Muscle of leg (tissue), 3 donors: ENCODE measurements at regions not wholly inside any gene's neighbourhood (a gene's known extent, or its start where the extent isn't known, plus 50 kb on each side); places are given as distances from the start of the nearest gene placed in this dataset.

Source experiments
- DNase-seq: peaks from one replicate; pipeline ENCODE4 v3.0.0; 2013
- H3K27ac ChIP-seq: one replicate; pipeline ENCODE4 v1.5.1; 2013; ENCODE audit warnings: mild to moderate bottlenecking, low read length, control low read depth
- H3K27me3 ChIP-seq: one replicate; pipeline ENCODE4 v1.6.1; 2013; ENCODE audit warnings: low read length; ENCODE audit not compliant: control insufficient read depth, insufficient read depth
- H3K36me3 ChIP-seq: one replicate; pipeline ENCODE4 v1.6.1; 2013; ENCODE audit warnings: low read length; ENCODE audit not compliant: control insufficient read depth, insufficient read depth
- H3K4me1 ChIP-seq: one replicate; pipeline ENCODE4 v1.6.1; 2013; ENCODE audit warnings: low read length; ENCODE audit not compliant: control insufficient read depth, insufficient read depth
- H3K4me3 ChIP-seq: one replicate; pipeline ENCODE4 v1.5.1; 2013; ENCODE audit warnings: low read length, control low read depth
- H3K9me3 ChIP-seq: replicated peaks from 2 replicates; pipeline ENCODE4 v1.6.1; 2013; ENCODE audit warnings: low read depth, low read length; ENCODE audit not compliant: control insufficient read depth
- WGBS: methylation state at CpG from one replicate; pipeline ENCODE4 v1.1.5; 2013; ENCODE audit warnings: missing lambda C conversion rate; ENCODE audit not compliant: insufficient coverage; 5-methylcytosine and 5-hydroxymethylcytosine counted together

DNA sequence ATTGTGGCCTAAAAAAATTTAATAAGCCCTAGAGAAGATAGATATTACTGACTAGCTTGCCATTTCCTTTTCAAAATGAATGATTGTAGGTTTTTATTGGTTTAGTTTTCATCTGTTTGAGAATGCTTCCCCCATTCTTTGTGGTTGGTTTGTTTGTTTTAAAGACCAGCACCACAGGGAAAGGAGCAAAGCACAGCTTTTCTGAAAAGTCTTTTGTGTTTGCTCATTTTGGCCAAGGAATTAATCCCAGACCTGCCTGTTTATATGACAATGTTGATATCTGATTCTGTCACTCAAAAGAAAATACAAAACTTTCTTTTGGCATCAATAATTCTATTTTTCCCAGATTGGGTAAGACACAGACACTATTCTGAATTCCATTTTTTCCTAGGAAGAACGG lies 312.5 kb upstream of the FLRT2 start:
- Histone ChIP-seq H3K27me3 (no peaks in the 10 kb centered on the region), H3K36me3 (no peaks in the 10 kb centered on the region), H3K4me1 (no peaks in the 10 kb centered on the region), H3K4me3 (no peak overlapping the region), H3K9me3 (peaks cover 2% of the 10 kb centered on the region), H3K27ac (no peak overlapping the region)
- WGBS = no CpG with 5 or more reads among the region's 1 CpG
- DNase-seq = no peak

DNA sequence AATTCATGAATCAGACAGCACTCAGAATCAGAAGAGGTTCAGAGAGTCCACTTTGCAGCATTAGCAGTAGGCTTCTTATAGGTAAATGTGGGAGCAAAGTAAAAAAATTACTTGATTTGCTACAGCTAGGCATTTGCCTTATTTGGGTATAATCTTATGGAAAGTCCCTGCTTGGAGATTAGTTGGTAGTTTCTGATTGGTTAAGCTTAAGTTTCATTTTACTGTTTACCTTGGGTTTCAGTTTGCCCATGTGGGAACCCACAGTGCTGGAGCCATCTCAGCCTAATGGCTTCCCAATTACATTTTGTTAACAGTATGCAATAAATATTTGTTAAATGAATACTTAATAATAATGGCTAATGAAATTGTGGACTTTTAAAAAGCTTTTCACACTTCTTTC lies 311.0 kb upstream of the FLRT2 start:
- DNase-seq = no peak
- Histone ChIP-seq H3K36me3 (no peaks in the 10 kb centered on the region), H3K27me3 (no peaks in the 10 kb centered on the region), H3K9me3 (no peaks in the 10 kb centered on the region), H3K4me1 (no peaks in the 10 kb centered on the region), H3K4me3 (no peak overlapping the region), H3K27ac (no peak overlapping the region)

DNA sequence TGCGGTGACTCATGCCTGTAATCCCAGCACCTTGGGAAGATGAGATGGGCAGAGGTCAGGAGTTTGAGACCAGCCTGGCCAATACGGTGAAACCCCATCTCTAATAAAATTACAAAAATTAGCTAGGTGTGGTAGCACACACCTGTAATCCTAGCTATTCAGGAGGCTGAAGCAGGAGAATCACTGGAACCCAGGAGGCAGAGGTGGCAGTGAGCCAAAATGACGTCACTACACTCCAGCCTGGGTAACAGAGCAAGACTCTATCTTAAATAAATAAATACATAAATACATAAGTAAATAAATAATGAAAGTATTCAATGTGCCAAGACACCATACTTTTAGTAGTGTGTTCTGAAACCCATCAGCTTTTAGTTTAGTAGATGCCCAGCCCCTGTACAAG lies 308.1 kb upstream of the FLRT2 start:
- Histone ChIP-seq H3K27me3 (no peaks in the 10 kb centered on the region), H3K27ac (no peak overlapping the region), H3K36me3 (no peaks in the 10 kb centered on the region), H3K9me3 (no peaks in the 10 kb centered on the region), H3K4me1 (no peaks in the 10 kb centered on the region), H3K4me3 (no peak overlapping the region)
- no CpG with 5 or more reads among the region's 3 CpGs for WGBS
- DNase-seq = no peak

DNA sequence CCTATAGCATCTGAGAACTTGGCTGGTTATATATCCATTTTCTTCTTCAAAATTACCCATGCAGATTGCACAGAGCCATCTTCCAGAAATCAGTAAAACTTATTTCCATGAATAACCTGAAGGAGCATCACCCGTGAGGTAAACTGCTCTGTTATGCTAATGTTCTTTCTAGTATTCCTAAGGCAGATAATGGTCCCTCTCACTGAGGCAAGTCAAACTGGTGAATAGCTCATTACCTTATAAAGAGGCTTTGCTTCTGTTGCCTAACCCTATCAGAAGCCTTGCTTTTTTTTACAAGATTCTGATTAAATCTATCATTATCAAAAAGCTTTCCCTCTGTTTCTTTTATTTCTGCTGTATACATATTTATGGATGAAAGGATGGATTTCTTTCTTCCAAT lies 307.6 kb upstream of the FLRT2 start:
- Histone ChIP-seq H3K27ac (no peak overlapping the region), H3K4me1 (no peaks in the 10 kb centered on the region), H3K36me3 (no peaks in the 10 kb centered on the region), H3K27me3 (no peaks in the 10 kb centered on the region), H3K4me3 (no peak overlapping the region), H3K9me3 (no peaks in the 10 kb centered on the region)
- WGBS = no CpG with 5 or more reads among the region's 1 CpG
- no peak for DNase-seq

DNA sequence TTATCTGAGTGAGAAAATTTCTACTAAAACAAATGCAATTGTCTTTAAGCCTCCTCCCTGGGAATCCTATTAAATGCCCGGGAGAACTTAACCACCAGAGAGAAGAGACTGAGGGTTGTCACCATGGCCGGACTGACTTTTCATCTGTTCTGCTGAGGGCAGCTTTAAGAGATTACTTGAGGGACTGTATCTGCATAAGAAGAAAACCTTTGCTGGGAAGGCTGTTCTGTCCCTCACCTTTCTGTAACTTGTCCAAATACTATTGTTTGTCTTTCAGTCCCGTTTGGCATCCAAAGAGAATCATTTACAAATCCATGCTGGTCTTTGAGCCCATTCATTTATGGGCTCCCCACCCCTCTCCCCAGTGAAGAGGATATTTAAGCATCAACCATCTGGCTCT lies 306.3 kb upstream of the FLRT2 start:
- no peaks in the 10 kb centered on the region for H3K27me3 ChIP-seq
- no peaks in the 10 kb centered on the region for H3K4me1 ChIP-seq
- H3K36me3 ChIP-seq = no peaks in the 10 kb centered on the region
- H3K9me3 ChIP-seq = no peaks in the 10 kb centered on the region
- no peak for DNase-seq
- WGBS = 33% methylated on average over 1 of the region's 3 CpGs
- no peak overlapping the region for H3K27ac ChIP-seq
- H3K4me3 ChIP-seq = no peak overlapping the region

DNA sequence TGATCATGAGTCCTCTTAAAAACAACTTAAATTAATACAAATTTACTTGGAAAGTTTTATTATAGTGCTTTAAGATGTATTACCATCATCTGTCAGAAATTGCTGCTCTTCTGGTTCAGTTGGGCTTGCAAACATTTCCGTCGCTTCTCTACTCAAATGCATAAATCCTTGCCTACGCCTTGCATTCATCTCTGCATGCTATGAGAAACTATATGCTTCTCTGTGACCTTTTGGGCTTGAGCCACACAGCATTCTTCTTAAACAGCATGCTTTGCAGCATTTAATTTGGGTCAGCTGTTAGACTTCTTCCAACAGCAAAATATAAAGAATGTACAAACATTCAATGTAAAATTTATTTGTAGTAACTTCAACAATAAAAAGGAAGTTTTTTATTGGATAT lies 305.7 kb upstream of the FLRT2 start:
- no peak overlapping the region for H3K27ac ChIP-seq
- H3K4me3 ChIP-seq = no peak overlapping the region
- no peaks in the 10 kb centered on the region for H3K4me1 ChIP-seq
- no peaks in the 10 kb centered on the region for H3K9me3 ChIP-seq
- 54% methylated on average over 3 of the region's 3 CpGs for WGBS
- no peaks in the 10 kb centered on the region for H3K27me3 ChIP-seq
- DNase-seq = peak; percentile 60
- H3K36me3 ChIP-seq = no peaks in the 10 kb centered on the region

DNA sequence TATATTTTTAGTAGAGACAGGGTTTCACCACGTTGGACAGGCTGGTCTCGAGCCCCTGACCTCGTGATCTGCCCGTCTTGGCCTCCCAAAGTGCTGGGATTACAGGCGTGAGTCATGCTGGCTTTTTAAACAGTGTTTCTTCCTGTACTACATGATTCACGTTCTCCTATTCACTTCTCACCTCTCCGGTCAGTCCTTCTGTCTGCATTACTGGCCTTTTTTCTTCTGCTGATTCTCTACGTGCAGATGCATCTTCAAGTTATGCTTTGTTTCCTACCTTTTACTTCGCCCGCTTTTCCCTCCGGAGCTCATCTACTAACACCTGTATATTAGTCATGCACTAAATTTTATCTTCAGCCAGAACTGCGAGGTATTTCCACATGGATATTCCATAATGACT lies 296.2 kb upstream of the FLRT2 start:
- Histone ChIP-seq H3K36me3 (no peaks in the 10 kb centered on the region), H3K27me3 (no peaks in the 10 kb centered on the region), H3K27ac (no peak overlapping the region), H3K4me3 (no peak overlapping the region), H3K9me3 (no peaks in the 10 kb centered on the region), H3K4me1 (no peaks in the 10 kb centered on the region)
- DNase-seq = no peak
- 58% methylated on average over 11 of the region's 12 CpGs for WGBS

- no peaks in the 10 kb centered on the region for H3K4me1 ChIP-seq
- 51% methylated on average over 9 of the region's 10 CpGs for WGBS
- no peaks in the 10 kb centered on the region for H3K36me3 ChIP-seq
Measured at GRCh38 chr14:85234156-85235025, 295.6 kb upstream of the FLRT2 start.

GRCh38 chr14:85235868-85236267 lies 294.1 kb upstream of the FLRT2 start:
- WGBS = no CpG with 5 or more reads among the region's 3 CpGs
- Histone ChIP-seq H3K27ac (no peak overlapping the region), H3K4me3 (no peak overlapping the region), H3K36me3 (no peaks in the 10 kb centered on the region), H3K9me3 (no peaks in the 10 kb centered on the region), H3K27me3 (no peaks in the 10 kb centered on the region), H3K4me1 (no peaks in the 10 kb centered on the region)
- DNase-seq = no peak

More at GRCh38 chr14:85234156-85235025, 295.6 kb upstream of the FLRT2 start:
- no peak for DNase-seq
- Histone ChIP-seq H3K27ac (no peak overlapping the region), H3K9me3 (no peaks in the 10 kb centered on the region), H3K27me3 (no peaks in the 10 kb centered on the region), H3K4me3 (no peak overlapping the region)

- Histone ChIP-seq H3K27me3 (no peaks in the 10 kb centered on the region), H3K4me3 (no peak overlapping the region), H3K27ac (no peak overlapping the region), H3K4me1 (no peaks in the 10 kb centered on the region), H3K9me3 (no peaks in the 10 kb centered on the region), H3K36me3 (no peaks in the 10 kb centered on the region)
- DNase-seq = no peak
- WGBS = no CpG with 5 or more reads among the region's 1 CpG
Measured at GRCh38 chr14:85236296-85236695, 293.6 kb upstream of the FLRT2 start.

- Histone ChIP-seq H3K27me3 (no peaks in the 10 kb centered on the region), H3K4me1 (no peaks in the 10 kb centered on the region), H3K9me3 (no peaks in the 10 kb centered on the region), H3K36me3 (no peaks in the 10 kb centered on the region), H3K4me3 (no peak overlapping the region), H3K27ac (no peak overlapping the region)
- DNase-seq = no peak
- WGBS = no CpG with 5 or more reads among the region's 1 CpG
Measured at GRCh38 chr14:85239791-85240190, 290.2 kb upstream of the FLRT2 start.
